GM19035 (cell line): ENCODE measurements at regions not wholly inside any gene's neighbourhood (a gene's known extent, or its start where the extent isn't known, plus 50 kb on each side); places are given as distances from the start of the nearest gene placed in this dataset.
"Not testable (repeated sequence)": the region's sequence is repeated elsewhere in the genome, so short reads cannot be mapped to it uniquely, and the experiment has no call there.

Experiments used
- ATAC-seq: cut with Tn5 transposase; IDR thresholded peaks from one replicate; pipeline ENCODE4 v1.9.1; 2021; ENCODE audit not compliant: unreplicated experiment

DNA sequence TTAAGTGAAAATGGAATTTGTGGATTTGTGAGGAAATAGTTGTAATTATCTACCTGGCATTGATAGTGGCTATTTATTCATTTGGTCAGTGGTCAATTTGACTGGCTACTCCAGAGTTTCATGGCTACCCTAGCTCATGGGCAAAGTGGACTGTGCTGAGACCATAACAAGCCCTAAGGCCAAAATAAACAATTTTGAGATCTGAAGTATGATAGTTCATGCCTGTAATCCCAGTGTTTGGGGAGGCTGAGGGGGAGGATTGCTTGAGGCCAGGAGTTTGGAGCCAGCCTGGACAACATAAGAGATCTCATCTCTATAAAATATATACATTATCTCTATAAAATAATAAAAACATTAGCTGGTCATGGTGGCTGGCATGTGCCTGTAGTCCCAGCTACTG is 311.7 kb downstream of the HIVEP2 start:
- no peak for ATAC-seq

- ATAC-seq = no peak
These were observed 309.8 kb downstream of the HIVEP2 start for GRCh38 chr6:142635130-142635529.

DNA sequence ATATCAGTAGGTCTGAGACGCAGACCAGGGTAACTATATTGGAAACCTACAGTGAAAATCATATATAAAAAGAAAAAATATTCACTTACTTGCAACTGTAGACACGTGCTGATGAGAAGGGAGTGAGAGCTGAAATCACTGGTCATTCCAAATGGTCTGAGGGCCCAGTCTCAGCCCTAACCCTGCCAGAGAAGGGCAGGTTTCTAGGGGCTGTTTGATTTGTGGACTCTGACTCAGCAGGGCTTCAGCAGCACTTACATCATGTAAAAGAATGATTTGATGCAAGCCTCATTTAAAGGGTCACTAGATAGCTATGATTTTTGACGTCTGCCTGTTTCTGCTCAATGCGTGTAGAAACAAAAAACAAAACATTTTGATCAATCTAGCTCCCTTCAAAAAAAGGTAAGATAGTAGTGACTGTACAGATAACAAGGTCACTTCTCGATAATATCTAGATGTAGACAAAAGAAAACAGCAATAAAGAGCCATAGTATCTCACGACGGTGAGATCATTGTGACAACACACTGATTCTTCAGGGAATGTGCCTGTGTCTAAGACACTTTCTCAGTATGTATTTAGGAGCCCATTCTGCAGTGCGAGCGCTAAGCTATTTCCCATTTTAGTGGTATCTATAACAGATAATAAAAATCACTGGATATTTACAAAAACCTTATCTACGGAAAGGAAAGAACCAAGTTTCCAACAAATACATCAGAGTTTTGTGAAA is 307.2 kb downstream of the HIVEP2 start:
- no peak for ATAC-seq

DNA sequence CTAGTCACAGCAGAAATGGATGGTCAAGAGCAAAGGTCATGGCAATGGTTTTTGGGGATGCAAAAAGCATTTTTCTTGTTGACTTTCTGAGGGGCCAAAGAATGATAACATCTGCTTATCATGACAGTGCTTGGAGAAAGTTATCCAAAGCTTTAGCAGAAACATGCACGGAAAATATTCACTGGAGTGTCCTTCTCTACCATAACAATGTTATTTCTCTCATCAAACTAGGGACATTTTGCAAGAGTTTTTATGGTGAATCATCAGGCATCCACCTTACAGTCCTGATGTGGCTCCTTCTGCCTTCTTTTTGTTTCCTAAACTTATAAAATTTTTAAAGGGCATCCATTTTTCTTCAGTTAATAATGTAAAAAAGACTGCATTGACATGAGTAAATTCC is 302.3 kb downstream of the HIVEP2 start:
- no peak for ATAC-seq

DNA sequence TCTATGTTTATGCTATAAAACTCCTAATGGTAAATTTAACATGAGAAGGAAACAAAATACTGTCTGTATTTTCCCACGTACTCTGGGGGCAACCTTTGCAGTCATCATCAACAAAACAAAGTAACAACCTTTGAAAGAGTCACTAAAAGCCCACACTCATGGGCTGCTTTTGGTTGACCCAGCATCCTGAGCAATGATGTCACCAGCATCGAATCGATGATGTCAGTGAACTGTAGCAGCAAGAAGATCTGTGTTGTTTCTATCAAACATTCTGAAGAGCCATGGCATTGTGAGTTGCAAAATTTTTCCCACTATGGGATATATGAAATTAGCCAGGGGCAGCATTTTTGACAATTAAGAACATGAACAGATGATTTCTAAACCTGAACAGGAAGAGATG is 300.1 kb downstream of the HIVEP2 start:
- ATAC-seq = no peak

GRCh38 chr6:142645663-142646062 is 299.3 kb downstream of the HIVEP2 start:
- no peak for ATAC-seq

- no peak for ATAC-seq
These were observed 297.4 kb downstream of the HIVEP2 start for GRCh38 chr6:142647449-142648035.

DNA sequence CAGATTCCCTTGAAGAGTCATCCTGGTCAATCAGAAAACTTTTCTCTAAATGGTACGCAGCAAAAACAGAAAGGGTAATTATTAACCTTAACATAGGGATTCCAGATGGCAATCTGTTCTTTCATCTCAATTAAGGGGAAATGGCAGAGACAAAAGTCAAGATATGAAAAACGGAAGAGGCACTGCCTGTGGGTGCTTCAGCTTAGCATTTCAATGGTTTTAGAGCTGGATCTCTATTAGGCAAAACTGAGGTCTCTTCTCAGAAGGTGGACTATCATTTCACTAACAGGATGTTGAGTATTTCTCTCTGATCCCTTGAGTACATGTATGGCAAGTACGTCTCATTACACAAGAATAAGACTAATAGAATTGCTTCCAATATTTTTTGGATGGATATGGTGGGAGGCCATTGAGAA is 296.9 kb downstream of the HIVEP2 start:
- no peak for ATAC-seq

GRCh38 chr6:142648526-142648925 is 296.4 kb downstream of the HIVEP2 start:
- ATAC-seq = no peak

GRCh38 chr6:142649438-142650234 is 295.3 kb downstream of the HIVEP2 start:
- ATAC-seq = not testable (repeated sequence)

DNA sequence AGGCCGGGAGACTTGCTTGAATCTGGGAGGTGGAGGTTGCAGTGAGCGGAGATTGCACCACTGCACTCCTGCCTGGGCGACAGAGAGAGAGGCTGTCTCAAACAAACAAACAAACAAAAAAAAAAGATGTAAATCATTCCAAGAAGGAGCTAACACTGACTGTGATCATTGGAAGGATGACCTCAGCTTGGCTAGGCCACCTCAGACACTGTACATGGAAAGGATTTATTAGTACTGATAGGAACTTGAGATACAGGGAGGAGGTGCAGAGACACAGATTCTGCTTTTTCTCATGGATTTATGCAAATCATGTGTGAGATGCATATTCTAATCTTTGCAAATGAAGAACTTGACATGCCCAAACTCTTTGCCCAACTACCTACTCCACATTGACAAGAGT is 293.6 kb downstream of the HIVEP2 start:
- ATAC-seq = no peak

DNA sequence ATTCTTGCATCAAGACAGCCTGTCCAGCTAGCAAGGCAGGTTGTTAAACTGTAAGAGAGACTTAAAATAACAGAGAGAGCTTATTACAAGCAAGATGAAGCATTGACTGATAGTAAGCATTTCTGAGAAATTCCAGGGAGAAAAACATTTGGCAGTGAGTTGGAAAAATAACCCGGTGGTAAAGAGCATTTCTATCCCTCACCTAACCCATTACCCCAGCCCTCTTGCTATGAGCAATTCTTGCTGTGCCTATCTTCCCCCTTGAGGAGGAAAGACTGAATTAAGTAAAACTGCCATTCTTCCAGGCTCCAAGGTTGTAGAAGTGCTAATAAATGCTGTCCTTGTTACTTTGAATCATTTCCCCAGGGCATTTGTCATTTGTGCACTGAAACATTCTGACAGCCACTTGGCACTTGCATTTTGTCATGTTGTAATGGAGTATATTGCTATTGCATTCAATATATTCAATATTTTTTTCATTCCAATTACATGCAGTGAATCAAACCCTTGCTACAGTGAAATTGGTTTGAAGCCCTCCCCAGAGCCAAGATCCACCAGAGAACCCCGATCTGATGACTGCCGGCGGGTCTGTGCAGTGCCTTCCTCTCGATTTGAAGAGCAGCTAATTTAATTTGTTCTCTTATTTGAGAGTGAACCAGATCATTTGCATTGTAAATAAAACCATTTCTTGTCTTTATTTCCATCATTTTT is 291.1 kb downstream of the HIVEP2 start:
- no peak for ATAC-seq

GRCh38 chr6:142659661-142660060 is 285.3 kb downstream of the HIVEP2 start:
- ATAC-seq = no peak

DNA sequence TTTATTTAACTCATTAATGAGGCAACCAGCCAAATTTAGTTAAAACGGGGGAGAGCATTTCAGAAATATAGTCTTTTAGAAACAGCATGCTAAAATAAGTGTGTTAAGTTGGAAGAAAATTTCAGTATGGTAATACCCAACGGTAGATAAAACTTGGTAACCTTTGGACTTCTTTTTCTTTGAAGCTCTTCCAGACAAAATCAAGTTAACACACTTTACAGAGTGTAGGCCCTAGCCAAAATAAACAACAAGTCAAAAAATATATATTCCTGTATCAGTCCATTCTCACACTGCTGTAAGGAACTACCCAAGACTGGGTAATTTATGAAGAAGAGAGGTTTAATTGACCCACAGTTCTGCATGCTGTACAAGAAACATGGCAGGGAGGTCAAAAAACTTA is 279.6 kb downstream of the HIVEP2 start:
- ATAC-seq = no peak

DNA sequence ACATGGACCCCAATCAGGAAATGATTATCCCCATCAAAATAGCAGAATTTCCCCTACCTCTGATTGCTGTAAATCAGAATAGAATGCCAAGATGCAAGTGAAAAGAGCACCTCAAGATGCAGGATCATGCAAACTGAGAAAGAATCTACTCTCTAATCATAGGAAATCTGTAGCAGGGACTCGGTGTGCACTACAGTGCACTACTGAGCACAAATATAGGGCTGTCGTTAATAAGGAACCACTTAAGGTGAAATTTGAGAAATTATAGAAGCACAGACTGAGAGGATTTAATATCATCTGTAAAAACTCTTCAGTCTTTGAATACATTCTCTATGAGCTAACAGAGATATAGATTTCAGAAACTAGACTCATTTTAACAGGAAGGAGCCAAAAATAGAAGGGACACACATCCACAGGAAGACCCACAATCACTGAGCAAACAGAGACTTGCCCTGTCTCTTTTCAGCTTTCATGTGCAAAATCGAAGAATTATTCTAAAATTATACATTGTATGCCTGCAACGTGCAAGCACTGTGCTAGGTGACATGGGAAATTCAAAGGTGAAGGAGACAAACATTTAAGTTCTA is 278.3 kb downstream of the HIVEP2 start:
- no peak for ATAC-seq

GRCh38 chr6:142669471-142670351 is 275.3 kb downstream of the HIVEP2 start:
- ATAC-seq = no peak

DNA sequence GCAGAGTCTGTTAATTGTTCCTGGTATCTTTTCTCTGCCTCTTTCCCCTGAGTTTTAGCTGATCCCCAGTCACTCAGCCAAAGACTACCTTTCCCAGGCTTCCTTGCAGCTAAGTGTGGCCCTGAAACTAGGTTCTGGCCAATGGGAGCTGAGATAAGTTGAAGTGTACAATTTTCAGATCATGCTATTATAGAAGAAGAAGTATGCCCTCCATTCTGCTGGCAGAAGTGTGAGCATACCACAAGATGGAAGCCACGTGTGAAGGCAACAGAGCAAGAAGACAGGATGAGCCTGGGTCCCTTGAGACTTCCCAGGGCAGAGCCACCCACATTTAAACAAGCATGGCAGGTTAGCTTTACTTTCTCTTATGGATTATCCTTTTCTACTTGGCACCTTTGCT is 273.2 kb downstream of the HIVEP2 start:
- ATAC-seq = peak; percentile 80

GRCh38 chr6:142675517-142675916 is 269.5 kb downstream of the HIVEP2 start:
- ATAC-seq = no peak

GRCh38 chr6:142676027-142676443 is 268.9 kb downstream of the HIVEP2 start:
- ATAC-seq = no peak

- no peak for ATAC-seq
These were observed 268.3 kb downstream of the HIVEP2 start for GRCh38 chr6:142676647-142677192.
